Esophagus muscularis mucosa (tissue), 4 donors: ENCODE measurements at regions not wholly inside any gene's neighbourhood (a gene's known extent, or its start where the extent isn't known, plus 50 kb on each side); places are given as distances from the start of the nearest gene placed in this dataset.
A peak's percentile ranks its signal among the peaks of the same experiment; 100 is the strongest.

Experiments used
- EP300 ChIP-seq: sonication (generic); formaldehyde crosslinking; IDR thresholded peaks from one replicate; pipeline ENCODE4 v1.6.1; 2017; ENCODE audit warnings: antibody characterized with exemption
- POLR2A ChIP-seq: fragments of 450-650 bp; IDR thresholded peaks from one replicate; pipeline ENCODE4 v1.6.1; 2017; ENCODE audit warnings: antibody characterized with exemption, moderate library complexity, mild to moderate bottlenecking, low read depth
- TF ChIP-seq, protein P1 (sequence below), 3 experiments: fragments of 200-600 bp in 2 of 3; fragments of 450-650 bp in 1 of 3; sonication (generic) in 2 of 3; IDR thresholded peaks; one replicate each; pipeline ENCODE4 v1.5.1; 2017 to 2019; ENCODE audit warnings: antibody characterized with exemption in 3 of 3, mild to moderate bottlenecking in 2 of 3, moderate library complexity in 1 of 3

DNA sequence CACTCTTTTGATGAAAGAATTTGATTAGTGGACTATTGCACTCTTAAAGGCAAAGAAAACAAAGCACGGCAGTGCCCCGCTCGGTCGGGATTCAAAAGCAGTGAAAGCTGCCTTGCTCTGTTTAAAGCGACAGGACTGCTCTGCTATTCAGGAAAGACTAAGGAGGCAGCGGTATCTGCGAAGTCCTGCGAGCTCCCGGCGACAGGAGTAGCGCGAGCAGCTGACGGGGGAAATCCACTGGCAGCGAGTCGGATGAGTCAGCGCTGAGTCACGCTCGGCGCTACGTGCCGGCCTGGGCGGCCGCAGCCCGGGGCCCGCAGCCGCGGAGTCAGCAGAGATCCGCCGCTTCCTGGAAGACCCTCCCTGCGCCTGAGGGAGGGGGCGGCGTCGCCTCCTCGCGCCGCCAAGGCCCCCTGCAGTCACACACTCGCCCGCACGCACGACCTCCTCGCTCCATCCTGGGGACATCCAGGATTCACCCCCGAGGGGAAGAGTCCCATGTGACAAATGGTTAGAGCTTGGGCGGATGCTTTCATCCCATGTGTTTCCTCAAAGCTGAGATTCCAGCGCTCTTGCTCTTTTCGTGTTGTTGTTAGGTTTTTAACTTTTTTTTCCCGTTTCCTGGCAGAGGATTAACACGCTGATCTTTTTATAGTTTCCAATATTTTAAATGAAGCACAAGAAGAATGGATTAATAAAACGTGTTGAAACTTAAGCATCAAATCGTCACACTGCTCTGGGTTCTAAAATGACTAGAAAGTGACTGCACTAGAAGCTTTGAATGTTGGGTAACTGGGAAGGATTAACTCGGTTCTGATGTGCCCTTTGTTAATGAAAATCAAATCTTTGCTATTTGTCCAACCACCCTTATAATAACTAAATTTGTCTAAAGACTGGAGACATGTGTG is 102.5 kb downstream of the ARRDC3 start:
- TF ChIP-seq, protein P1, sequence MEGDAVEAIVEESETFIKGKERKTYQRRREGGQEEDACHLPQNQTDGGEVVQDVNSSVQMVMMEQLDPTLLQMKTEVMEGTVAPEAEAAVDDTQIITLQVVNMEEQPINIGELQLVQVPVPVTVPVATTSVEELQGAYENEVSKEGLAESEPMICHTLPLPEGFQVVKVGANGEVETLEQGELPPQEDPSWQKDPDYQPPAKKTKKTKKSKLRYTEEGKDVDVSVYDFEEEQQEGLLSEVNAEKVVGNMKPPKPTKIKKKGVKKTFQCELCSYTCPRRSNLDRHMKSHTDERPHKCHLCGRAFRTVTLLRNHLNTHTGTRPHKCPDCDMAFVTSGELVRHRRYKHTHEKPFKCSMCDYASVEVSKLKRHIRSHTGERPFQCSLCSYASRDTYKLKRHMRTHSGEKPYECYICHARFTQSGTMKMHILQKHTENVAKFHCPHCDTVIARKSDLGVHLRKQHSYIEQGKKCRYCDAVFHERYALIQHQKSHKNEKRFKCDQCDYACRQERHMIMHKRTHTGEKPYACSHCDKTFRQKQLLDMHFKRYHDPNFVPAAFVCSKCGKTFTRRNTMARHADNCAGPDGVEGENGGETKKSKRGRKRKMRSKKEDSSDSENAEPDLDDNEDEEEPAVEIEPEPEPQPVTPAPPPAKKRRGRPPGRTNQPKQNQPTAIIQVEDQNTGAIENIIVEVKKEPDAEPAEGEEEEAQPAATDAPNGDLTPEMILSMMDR (IDR thresholded peaks at IDR 0.05): no peak
- TF ChIP-seq EP300 (peak; percentile 47), POLR2A (peak; percentile 57)
